ENCODE measurements at regions not wholly inside any gene's neighbourhood (a gene's known extent, or its start where the extent isn't known, plus 50 kb on each side); places are given as distances from the start of the nearest gene placed in this dataset.

DNA sequence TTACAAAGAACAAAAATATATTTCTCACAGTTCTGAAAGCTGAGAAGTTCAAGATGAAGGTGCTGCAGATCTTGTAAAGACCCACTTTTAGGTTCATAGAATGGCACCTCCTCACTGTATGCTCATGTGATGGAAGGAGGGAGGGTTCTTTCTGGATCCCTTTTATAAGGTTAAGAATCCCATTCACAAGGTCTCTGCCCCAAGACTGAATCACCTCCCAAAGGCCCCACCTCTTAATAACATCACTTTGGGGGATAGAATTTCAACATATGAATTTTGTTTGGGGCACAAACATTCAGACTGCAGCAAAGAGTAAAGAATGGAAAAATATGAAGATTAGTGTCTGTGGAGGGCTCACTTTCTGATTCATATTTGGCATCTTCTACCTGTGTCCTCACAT, 77.1 kb upstream of the PRR16 start:
- H3K36me3 Mint-ChIP-seq, result no peaks in the 10 kb centered on the region
- no peaks in the 10 kb centered on the region for H3K27me3 Mint-ChIP-seq
- POLR2A ChIA-PET, result no interaction called here
- ATAC-seq, result no peak
- H3K4me3 Mint-ChIP-seq, result no peak overlapping the region
- H3K9me3 Mint-ChIP-seq, result peaks cover 0 to 3% (median 0%) of the 10 kb centered on the region in 9 donors
- peaks cover 0 to 3% (median 0%) of the 10 kb centered on the region in 4 donors for H3K4me1 Mint-ChIP-seq
- no peak for DNase-seq
- no peak overlapping the region for H3K27ac Mint-ChIP-seq

DNA sequence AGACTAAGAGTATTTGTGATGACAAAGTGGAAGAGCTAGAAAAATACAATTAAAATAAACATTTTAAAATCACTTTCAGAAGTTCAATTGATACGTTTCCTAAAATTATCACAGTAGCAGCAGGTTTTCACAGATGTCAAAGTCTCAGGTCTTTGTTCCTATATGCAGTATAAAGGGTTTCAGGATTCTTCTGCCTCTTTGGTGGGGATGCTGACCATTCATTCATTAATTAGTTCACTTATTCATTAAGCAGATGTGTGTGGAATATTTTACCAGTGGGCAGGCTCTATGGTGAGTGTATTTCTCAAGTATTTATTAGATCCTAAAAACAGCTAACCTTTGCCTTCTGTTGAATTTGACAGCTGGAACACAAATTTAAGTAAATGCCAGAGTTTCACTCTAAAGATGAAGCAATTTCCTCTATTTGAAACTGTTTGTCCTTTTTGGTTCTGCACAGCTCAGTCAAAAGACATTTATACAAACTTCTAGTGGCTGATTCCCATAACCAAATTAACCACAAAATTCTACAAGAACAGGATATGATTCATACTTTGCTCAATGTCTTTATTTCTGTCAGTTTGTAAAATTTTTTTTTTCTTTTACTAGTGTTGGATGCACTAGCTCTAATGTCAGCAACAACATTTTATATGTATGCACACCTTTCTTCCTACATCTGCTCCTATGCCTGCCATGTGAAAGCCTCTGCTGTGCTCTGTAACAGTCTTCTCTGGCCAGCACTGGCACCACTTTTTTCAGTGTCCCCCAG, 75.9 kb upstream of the PRR16 start:
- Mint-ChIP-seq H3K9me3 (peaks cover 0 to 1% (median 0%) of the 10 kb centered on the region in 9 donors), H3K36me3 (no peaks in the 10 kb centered on the region), H3K27ac (no peak overlapping the region), H3K27me3 (no peaks in the 10 kb centered on the region), H3K4me3 (no peak overlapping the region), H3K4me1 (peaks cover 0 to 3% (median 0%) of the 10 kb centered on the region in 4 donors)
- ATAC-seq (no peak), DNase-seq (no peak)
- POLR2A ChIA-PET, result no interaction called here

DNA sequence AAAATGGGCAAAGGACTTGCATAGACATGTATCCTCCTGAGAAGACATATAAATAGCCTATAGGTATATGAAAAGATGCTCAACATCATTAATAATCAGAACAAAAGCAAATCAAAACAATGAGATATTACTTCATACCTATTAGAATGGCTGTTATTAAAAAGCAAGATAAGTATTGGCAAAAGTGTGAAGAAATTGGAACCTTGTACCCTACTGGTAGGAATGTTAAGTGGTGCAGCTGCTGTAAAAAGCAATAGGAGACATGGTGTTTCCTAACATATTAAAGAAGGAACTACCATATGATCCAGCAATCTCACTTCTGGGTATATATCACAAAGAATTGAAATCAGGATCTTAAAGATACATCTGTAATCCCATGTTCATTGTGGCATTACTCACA, 69.8 kb upstream of the PRR16 start:
- ATAC-seq, result no peak
- H3K9me3 Mint-ChIP-seq, result peaks cover 0 to 13% (median 5%) of the 10 kb centered on the region in 9 donors
- POLR2A ChIA-PET, result no interaction called here
- no peak overlapping the region for H3K4me3 Mint-ChIP-seq
- no peaks in the 10 kb centered on the region for H3K27me3 Mint-ChIP-seq
- H3K27ac Mint-ChIP-seq, result no peak overlapping the region
- DNase-seq, result no peak
- no peaks in the 10 kb centered on the region for H3K4me1 Mint-ChIP-seq
- peaks cover 0 to 6% (median 0%) of the 10 kb centered on the region in 3 donors for H3K36me3 Mint-ChIP-seq

DNA sequence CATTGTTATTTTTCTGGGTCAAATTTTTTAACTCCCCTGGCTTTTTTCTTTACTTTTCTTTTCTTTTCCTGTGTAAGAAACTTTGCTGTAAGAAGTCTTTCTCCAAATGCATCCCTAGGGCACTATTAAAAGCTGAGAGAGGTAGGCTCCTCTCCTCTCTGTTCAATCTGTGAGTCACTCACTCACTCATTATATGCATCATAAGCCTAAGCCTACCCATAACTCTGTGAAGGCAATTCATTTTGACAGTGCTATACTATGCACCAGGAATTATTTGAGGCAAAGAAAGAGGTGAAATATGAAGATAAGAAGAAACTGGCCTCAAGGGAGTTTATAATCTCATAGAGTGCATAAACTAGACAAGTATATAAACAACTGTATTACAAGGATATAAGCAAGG, 67.9 kb upstream of the PRR16 start:
- Mint-ChIP-seq H3K9me3 (peaks cover 0 to 16% (median 6%) of the 10 kb centered on the region in 9 donors), H3K27ac (no peak overlapping the region), H3K36me3 (peaks cover 0 to 6% (median 0%) of the 10 kb centered on the region in 3 donors), H3K4me1 (no peaks in the 10 kb centered on the region), H3K4me3 (no peak overlapping the region), H3K27me3 (no peaks in the 10 kb centered on the region)
- POLR2A ChIA-PET, result no interaction called here
- DNase-seq, result no peak
- no peak for ATAC-seq

DNA sequence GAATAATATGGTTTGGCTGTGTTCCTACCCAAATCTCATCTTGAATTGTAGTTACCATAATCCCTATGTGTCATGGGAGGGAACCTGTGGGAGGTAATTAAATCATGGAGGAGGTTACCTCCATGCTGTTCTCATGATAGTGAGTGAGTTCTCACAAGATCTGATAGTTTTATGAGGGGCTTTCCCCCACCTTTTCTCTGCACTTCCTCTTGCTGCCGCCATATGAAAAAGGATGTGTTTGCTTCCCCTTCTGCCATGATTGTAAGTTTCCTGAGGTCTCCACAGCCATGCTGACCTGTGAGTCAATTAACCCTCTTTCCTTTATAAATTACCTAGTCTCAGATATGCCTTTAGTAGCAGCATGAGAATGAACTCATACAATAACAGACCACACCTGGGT, 63.7 kb upstream of the PRR16 start:
- H3K9me3 Mint-ChIP-seq, result peaks cover 0 to 16% (median 6%) of the 10 kb centered on the region in 9 donors
- no peak overlapping the region for H3K4me3 Mint-ChIP-seq
- no peak for DNase-seq
- no peak overlapping the region for H3K27ac Mint-ChIP-seq
- H3K27me3 Mint-ChIP-seq, result no peaks in the 10 kb centered on the region
- ATAC-seq, result no peak
- no peaks in the 10 kb centered on the region for H3K4me1 Mint-ChIP-seq
- POLR2A ChIA-PET, result no interaction called here
- H3K36me3 Mint-ChIP-seq, result peaks cover 0 to 6% (median 0%) of the 10 kb centered on the region in 3 donors

DNA sequence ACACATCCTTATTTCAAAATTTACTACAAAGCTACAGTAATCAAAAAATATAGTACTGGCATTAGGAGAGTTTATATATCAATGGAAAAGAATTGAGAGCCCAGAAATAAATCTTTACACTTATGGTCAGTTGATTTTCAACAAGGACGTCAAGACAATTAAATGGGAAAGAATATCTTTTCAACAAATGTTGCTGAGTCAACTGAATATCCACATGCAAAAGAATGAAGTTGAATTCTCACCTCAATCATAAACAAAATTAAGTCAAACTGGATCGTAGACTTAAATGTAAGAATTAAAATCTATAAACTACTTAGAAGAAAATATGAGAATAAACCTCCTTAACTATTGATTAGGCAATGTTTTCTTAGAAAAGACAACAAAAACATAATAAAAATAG, 61.5 kb upstream of the PRR16 start:
- DNase-seq (no peak), ATAC-seq (no peak)
- no peaks in the 10 kb centered on the region for H3K4me1 Mint-ChIP-seq
- peaks cover 0 to 16% (median 6%) of the 10 kb centered on the region in 9 donors for H3K9me3 Mint-ChIP-seq
- H3K27ac Mint-ChIP-seq, result no peak overlapping the region
- H3K27me3 Mint-ChIP-seq, result no peaks in the 10 kb centered on the region
- POLR2A ChIA-PET, result no interaction called here
- peaks cover 0 to 6% (median 0%) of the 10 kb centered on the region in 3 donors for H3K36me3 Mint-ChIP-seq
- H3K4me3 Mint-ChIP-seq, result no peak overlapping the region

DNA sequence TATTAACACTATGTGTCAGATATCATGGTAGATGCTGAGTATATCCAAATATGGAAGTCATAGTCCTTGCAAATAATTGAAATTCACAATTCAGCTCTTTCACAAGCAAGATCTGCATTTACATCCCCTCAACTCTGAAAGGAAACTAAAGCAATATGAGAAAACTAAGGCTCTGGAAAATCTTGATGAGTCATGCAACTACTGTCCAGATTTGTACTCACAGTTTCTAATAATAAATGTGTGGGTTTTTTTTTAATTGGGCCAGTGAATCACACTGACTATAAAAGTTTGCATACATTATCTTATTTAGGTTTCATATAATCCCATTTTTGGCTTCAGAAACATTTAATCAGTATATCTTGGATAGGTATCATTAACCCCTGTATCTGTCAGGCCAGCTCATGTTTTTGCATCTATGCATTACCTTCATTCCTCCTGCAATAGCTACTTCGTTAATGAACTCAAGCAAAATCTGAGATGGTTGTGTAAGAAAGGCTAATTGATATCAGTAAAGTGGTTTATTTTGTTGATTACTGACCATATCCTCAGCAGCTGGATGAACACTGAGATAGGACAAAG, 58.7 kb upstream of the PRR16 start:
- ATAC-seq (no peak), DNase-seq (no peak)
- H3K4me1 Mint-ChIP-seq, result no peaks in the 10 kb centered on the region
- H3K27me3 Mint-ChIP-seq, result no peaks in the 10 kb centered on the region
- H3K27ac Mint-ChIP-seq, result no peak overlapping the region
- peaks cover 0 to 3% (median 0%) of the 10 kb centered on the region in 3 donors for H3K36me3 Mint-ChIP-seq
- POLR2A ChIA-PET, result no interaction called here
- H3K9me3 Mint-ChIP-seq, result peaks cover 0 to 9% (median 3%) of the 10 kb centered on the region in 9 donors
- H3K4me3 Mint-ChIP-seq, result no peak overlapping the region

DNA sequence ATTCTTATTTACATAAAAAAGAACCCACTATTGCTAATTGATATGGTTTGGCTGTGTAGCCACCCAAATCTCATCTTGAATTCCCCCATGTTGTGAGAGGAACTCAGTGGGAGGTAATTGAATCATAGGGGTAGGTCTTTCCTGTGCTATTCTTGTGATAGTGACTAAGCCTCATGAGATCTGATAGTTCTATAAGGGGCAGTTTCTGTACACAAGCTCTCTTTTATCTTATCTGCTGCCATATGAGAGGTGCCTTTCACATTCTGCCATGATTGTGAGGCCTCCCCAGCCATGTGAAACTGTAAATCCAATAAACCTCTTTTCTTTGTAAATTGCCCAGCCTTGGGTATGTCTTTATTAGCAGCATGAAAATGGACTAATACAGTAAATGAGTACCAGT, 58.2 kb upstream of the PRR16 start:
- H3K9me3 Mint-ChIP-seq, result peaks cover 0 to 13% (median 3%) of the 10 kb centered on the region in 9 donors
- no peak for DNase-seq

DNA sequence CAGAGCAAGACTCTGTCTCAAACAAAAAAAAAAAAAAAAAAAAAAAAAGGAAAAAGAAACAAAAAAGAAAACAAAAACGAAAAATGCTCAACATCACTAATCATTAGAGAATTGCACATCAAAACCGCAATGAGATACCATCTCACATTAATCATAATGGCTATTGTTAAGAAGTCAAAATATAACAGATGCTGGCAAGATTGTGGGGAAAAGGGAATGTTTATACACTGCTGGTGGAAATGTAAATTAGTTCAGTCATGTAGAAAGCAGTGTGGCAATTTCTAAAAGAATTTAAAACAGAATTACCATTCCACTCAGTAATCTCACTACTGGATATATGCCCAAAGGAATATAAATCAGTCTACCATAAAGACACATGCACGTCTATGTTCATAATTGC, 50.4 kb upstream of the PRR16 start:
- DNase-seq (no peak), ATAC-seq (no peak)
- no peak overlapping the region for H3K27ac Mint-ChIP-seq
- no peak overlapping the region for H3K4me3 Mint-ChIP-seq
- POLR2A ChIA-PET, result no interaction called here
- H3K36me3 Mint-ChIP-seq, result peaks cover 0 to 7% (median 0%) of the 10 kb centered on the region in 3 donors
- H3K4me1 Mint-ChIP-seq, result no peaks in the 10 kb centered on the region
- peaks cover 0 to 15% (median 6%) of the 10 kb centered on the region in 9 donors for H3K9me3 Mint-ChIP-seq
- no peaks in the 10 kb centered on the region for H3K27me3 Mint-ChIP-seq

More for the DNA sequence above, 58.2 kb upstream of the PRR16 start:
- Mint-ChIP-seq H3K4me3 (no peak overlapping the region), H3K4me1 (no peaks in the 10 kb centered on the region), H3K27me3 (no peaks in the 10 kb centered on the region), H3K36me3 (peaks cover 0 to 7% (median 0%) of the 10 kb centered on the region in 3 donors), H3K27ac (no peak overlapping the region)
- no peak for ATAC-seq
- POLR2A ChIA-PET, result no interaction called here

All from naive thymus-derived CD8-positive, alpha-beta T cell (primary cell).